HG03060 (cell line): ENCODE measurements at regions not wholly inside any gene's neighbourhood (a gene's known extent, or its start where the extent isn't known, plus 50 kb on each side); places are given as distances from the start of the nearest gene placed in this dataset.

Experiments used
- ATAC-seq: cut with Tn5 transposase; IDR thresholded peaks from one replicate; pipeline ENCODE4 v1.9.1; 2021; ENCODE audit warnings: low read depth, moderate number of reproducible peaks; ENCODE audit not compliant: unreplicated experiment

DNA sequence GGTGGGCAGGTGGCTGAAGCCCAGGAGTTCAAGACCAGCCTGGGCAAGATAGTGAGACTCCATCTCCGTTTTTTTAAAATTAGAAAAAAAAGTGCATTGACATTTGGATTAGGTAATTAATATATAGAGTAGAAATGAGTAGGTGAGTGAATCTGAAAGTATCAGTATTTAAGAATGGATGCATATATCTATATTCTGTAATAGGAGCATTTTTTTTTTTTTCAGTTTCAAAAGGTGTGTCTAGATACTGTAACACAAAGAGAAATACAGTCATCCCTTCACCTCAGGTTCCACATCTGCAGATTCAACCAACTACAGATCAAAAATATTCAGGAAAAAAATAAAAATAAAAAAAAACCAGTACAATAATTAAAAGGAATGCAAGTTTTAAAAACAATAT is 50.8 kb downstream of the RBM27 start:
- no peak for ATAC-seq

DNA sequence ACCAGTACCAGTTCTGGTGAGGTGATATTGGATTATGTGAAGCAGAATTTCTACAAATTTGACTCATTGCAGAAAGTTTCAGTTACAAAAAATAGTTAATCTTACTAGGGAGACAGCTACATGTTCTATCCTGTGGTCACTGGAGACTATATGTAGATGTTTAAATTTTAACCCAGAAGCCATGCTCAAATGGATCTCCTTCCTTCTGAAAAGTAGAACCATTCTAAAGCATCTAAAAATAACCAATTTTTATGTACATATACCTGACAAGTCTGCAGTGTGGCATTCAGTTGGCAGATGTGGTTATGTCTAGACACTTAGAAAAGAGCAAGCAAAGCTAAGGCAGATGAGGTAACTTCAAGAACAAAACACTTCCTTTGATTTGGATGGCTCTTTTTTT is 65.5 kb upstream of the POU4F3 start:
- ATAC-seq = peak; percentile 46

DNA sequence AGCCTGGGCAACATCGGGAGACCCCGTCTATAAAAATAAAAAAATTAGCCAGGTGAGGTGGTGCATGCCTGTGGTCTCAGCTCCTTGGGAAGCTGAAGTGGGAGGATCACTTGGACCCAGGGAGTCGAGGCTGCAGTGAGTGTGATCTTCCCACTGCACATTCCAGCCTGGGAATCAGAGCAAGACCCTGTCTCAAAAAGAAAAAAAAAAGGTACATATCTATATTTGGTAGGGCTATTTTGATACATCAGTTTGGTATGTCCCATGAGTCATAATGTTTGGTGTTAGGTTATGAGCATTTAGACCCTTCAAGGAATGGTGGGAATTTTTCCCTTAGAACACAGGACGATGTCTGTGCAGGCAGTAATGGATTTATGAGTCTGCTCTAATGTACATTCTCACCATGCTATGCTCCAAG is 55.3 kb upstream of the POU4F3 start:
- no peak for ATAC-seq

DNA sequence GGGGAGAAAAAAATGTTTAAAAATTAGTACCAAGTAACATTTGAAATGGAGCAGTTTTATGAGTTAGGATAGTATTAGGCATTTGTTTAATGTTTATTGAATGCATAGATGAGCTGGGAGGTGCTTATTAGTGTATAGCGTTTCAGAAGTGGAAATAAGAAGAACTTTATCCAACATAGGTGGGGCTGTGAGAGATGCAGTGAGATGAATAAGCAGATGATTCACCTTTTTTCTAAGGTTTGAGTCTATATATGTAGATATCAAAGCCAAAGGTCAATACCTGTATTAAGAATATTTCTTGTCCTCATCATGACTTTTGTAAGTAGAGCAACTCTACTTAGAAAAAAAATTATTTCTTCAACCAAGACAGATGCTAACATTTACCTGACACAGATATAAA is 54.6 kb upstream of the POU4F3 start:
- ATAC-seq = no peak
